Effector memory CD4-positive, alpha-beta T cell (primary cell): ENCODE measurements at regions not wholly inside any gene's neighbourhood (a gene's known extent, or its start where the extent isn't known, plus 50 kb on each side); places are given as distances from the start of the nearest gene placed in this dataset.
"Not testable (repeated sequence)": the region's sequence is repeated elsewhere in the genome, so short reads cannot be mapped to it uniquely, and the experiment has no call there.

Experiments
- DNase-seq, 3 donors: peaks; one replicate each; pipeline ENCODE4 v3.0.0-alpha.2; 2020
- H3K27ac ChIP-seq: 2 replicates; pipeline ENCODE4 v1.7.0; 2013; ENCODE audit warnings: mild to moderate bottlenecking, low read length, moderate library complexity; ENCODE audit not compliant: insufficient read depth, poor library complexity, severe bottlenecking
- H3K27me3 ChIP-seq: replicated peaks from 2 replicates; pipeline ENCODE4 v1.7.0; 2013; ENCODE audit warnings: mild to moderate bottlenecking, low read length; ENCODE audit not compliant: insufficient read depth, control insufficient read depth, poor library complexity, severe bottlenecking
- H3K36me3 ChIP-seq: 2 replicates; pipeline ENCODE4 v1.7.0; 2013; ENCODE audit warnings: mild to moderate bottlenecking, low read length, moderate library complexity; ENCODE audit not compliant: control insufficient read depth, insufficient read depth
- H3K4me1 ChIP-seq: 2 replicates; pipeline ENCODE4 v1.7.0; 2013; ENCODE audit warnings: low read length, mild to moderate bottlenecking; ENCODE audit not compliant: control insufficient read depth, insufficient read depth, poor library complexity, severe bottlenecking
- H3K4me3 ChIP-seq: 2 replicates; pipeline ENCODE4 v1.7.0; 2013; ENCODE audit warnings: low read length, low read depth, mild to moderate bottlenecking; ENCODE audit not compliant: insufficient read depth, poor library complexity, severe bottlenecking
- H3K9me3 ChIP-seq: 2 replicates; pipeline ENCODE4 v1.7.0; 2013; ENCODE audit warnings: mild to moderate bottlenecking, low read length, moderate library complexity; ENCODE audit not compliant: control insufficient read depth

- Histone ChIP-seq H3K36me3 (no peaks in the 10 kb centered on the region), H3K27me3 (no peaks in the 10 kb centered on the region), H3K9me3 (no peaks in the 10 kb centered on the region), H3K27ac (no peak overlapping the region), H3K4me3 (no peak overlapping the region), H3K4me1 (no peaks in the 10 kb centered on the region)
- no peak for DNase-seq
Observed at GRCh38 chr1:173318788-173319187, 111.7 kb upstream of the TNFSF4 start.

DNA sequence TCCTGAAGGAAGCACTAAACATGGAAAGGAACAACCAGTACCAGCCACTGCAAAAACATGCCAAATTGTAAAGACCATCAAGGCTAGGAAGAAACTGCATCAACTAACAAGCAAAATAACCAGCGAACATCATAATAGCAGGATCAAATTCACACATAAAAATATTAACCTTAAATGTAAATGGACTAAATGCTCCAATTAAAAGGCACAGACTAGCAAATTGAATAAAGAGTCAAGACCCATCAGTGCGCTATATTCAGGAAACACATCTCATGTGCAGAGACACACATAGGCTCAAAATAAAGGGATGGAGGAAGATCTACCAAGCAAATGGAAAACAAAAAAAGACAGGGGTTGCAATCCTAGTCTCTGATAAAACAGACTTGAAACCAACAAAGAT, 117.2 kb upstream of the TNFSF4 start:
- not testable (repeated sequence) for H3K4me1 ChIP-seq

GRCh38 chr1:173327987-173328386, 120.9 kb upstream of the TNFSF4 start:
- H3K4me3 ChIP-seq, H3K36me3 ChIP-seq, H3K27me3 ChIP-seq, DNase-seq, H3K9me3 ChIP-seq, H3K4me1 ChIP-seq, H3K27ac ChIP-seq: not testable (repeated sequence)

More for the DNA sequence above, 117.2 kb upstream of the TNFSF4 start:
- not testable (repeated sequence) for H3K36me3 ChIP-seq, H3K27ac ChIP-seq, H3K27me3 ChIP-seq, H3K9me3 ChIP-seq, DNase-seq, H3K4me3 ChIP-seq

- H3K4me3 ChIP-seq, result no peak overlapping the region
- DNase-seq, result no peak
- H3K4me1 ChIP-seq, result no peaks in the 10 kb centered on the region
- no peaks in the 10 kb centered on the region for H3K36me3 ChIP-seq
- H3K27ac ChIP-seq, result no peak overlapping the region
- no peaks in the 10 kb centered on the region for H3K9me3 ChIP-seq
- H3K27me3 ChIP-seq, result no peaks in the 10 kb centered on the region
Observed at GRCh38 chr1:173328961-173329360, 121.8 kb upstream of the TNFSF4 start.

DNA sequence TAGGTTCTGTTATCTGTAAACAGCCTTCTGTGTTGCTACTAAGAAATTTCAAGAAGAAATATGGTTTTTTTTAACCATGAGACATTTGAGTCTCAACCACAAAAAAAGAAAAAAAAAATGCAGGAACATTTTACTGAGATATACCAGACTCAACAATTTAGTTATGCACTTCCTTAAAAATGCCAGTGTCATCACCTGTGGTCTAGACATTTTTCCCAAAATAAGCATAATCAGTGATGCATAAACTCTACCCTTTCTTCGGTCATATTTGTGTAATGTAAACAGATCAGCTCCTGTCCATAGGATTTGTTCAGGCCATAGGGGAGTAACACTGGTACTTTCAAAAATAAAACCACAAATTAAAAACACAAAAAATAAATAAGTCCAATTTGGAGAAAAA, 122.6 kb upstream of the TNFSF4 start:
- Histone ChIP-seq H3K27ac (no peak overlapping the region), H3K9me3 (no peaks in the 10 kb centered on the region), H3K4me3 (no peak overlapping the region), H3K4me1 (no peaks in the 10 kb centered on the region), H3K27me3 (no peaks in the 10 kb centered on the region), H3K36me3 (no peaks in the 10 kb centered on the region)
- DNase-seq, result no peak

GRCh38 chr1:173330149-173330951, 123.2 kb upstream of the TNFSF4 start:
- Histone ChIP-seq H3K4me1 (no peaks in the 10 kb centered on the region), H3K27me3 (no peaks in the 10 kb centered on the region), H3K4me3 (no peak overlapping the region), H3K36me3 (no peaks in the 10 kb centered on the region), H3K27ac (no peak overlapping the region), H3K9me3 (no peaks in the 10 kb centered on the region)
- DNase-seq, result no peak

DNA sequence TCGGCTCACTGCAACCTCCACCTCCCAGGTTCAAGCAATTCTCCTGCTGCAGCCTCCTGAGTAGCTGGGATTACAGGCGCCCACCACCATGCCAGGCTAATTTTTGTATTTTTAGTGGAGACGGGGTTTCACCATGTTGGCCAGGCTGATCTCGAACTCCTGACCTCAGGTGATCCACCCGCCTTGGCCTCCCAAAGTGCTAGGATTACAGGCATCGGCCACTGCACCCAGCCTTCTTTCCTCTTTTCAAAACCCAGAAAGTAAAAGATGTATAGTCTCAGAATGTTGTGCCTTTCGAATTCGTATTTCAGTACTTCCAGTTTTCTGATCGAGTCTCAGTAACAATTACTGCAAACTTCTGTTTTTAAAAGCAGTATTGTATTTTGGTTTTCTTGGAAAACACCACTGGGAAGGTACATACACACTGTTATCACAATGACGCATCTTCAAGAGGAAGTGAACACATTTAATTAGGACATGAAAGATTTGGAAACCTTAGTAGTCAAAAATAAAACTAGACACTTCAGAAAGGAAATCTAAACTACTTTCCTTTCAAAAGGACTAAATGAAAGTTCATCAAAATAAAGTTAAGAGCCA, 123.9 kb upstream of the TNFSF4 start:
- not testable (repeated sequence) for H3K4me1 ChIP-seq, H3K27ac ChIP-seq, H3K36me3 ChIP-seq, H3K9me3 ChIP-seq, H3K4me3 ChIP-seq, H3K27me3 ChIP-seq, DNase-seq

- Histone ChIP-seq H3K36me3 (no peaks in the 10 kb centered on the region), H3K27ac (no peak overlapping the region), H3K27me3 (no peaks in the 10 kb centered on the region), H3K9me3 (no peaks in the 10 kb centered on the region), H3K4me3 (no peak overlapping the region), H3K4me1 (no peaks in the 10 kb centered on the region)
- no peak for DNase-seq
Observed at GRCh38 chr1:173332026-173332425, 124.9 kb upstream of the TNFSF4 start.

DNA sequence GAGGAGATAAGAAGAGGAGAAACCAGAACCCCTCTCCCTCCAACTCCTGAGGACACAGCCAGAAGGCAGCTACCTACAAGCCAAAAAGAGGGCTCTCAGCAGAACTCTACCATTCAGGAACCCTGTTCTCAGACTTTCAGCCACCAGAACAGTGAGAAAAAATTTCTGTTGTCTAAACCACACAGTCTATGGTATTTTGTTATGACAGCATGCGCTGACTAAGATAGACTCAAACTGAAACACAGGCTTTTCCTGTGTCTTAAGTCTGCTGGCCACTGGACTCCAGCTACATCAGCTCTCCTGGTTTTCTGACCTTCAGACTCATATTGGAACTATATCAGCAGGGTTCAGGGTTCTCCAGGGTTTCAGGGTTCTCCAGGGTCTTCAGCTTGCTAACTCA, 126.5 kb upstream of the TNFSF4 start:
- no peak overlapping the region for H3K4me3 ChIP-seq
- H3K9me3 ChIP-seq, result no peaks in the 10 kb centered on the region
- H3K27me3 ChIP-seq, result no peaks in the 10 kb centered on the region
- H3K27ac ChIP-seq, result no peak overlapping the region
- H3K4me1 ChIP-seq, result no peaks in the 10 kb centered on the region
- DNase-seq, result no peak
- no peaks in the 10 kb centered on the region for H3K36me3 ChIP-seq

GRCh38 chr1:173337126-173337525, 130.0 kb upstream of the TNFSF4 start:
- Histone ChIP-seq H3K27me3 (no peaks in the 10 kb centered on the region), H3K36me3 (no peaks in the 10 kb centered on the region), H3K9me3 (no peaks in the 10 kb centered on the region), H3K27ac (no peak overlapping the region), H3K4me3 (no peak overlapping the region), H3K4me1 (no peaks in the 10 kb centered on the region)
- no peak for DNase-seq
